GM23338 (cell line): ENCODE measurements at regions not wholly inside any gene's neighbourhood (a gene's known extent, or its start where the extent isn't known, plus 50 kb on each side); places are given as distances from the start of the nearest gene placed in this dataset.

ENCODE experiments used
- ATAC-seq: fragments of 200-7000 bp; cut with Tn5 transposase; 3 replicates; pipeline ENCODE4 v1.9.1; 2020
- DNase-seq: peaks from one replicate; pipeline ENCODE4 v3.0.0-alpha.2; 2015; ENCODE audit warnings: low spot score
- H2AFZ ChIP-seq: fragments of 200-600 bp; sonication (generic); 2 replicates; pipeline ENCODE4 v1.8.0; 2016; ENCODE audit warnings: antibody characterized with exemption, mild to moderate bottlenecking, moderate library complexity
- H3F3A ChIP-seq: fragments of 200-600 bp; sonication (generic); replicated peaks from 2 replicates; pipeline ENCODE4 v1.8.0; 2017; ENCODE audit warnings: antibody characterized with exemption, mixed run types, low read depth
- H3K27ac ChIP-seq: fragments of 200-600 bp; sonication (generic); 2 replicates; pipeline ENCODE4 v1.6.1; 2016; ENCODE audit warnings: low read depth
- H3K27me3 ChIP-seq: fragments of 200-600 bp; sonication (generic); 2 replicates; pipeline ENCODE4 v1.8.0; 2016; ENCODE audit warnings: mild to moderate bottlenecking, mixed run types, moderate library complexity; ENCODE audit not compliant: insufficient read depth
- H3K36me3 ChIP-seq: fragments of 200-600 bp; sonication (generic); 2 replicates; pipeline ENCODE4 v1.8.0; 2016; ENCODE audit warnings: mild to moderate bottlenecking; ENCODE audit not compliant: insufficient read depth
- H3K4me1 ChIP-seq: fragments of 200-600 bp; sonication (generic); 2 replicates; pipeline ENCODE4 v1.8.0; 2016; ENCODE audit warnings: mild to moderate bottlenecking, moderate library complexity; ENCODE audit not compliant: insufficient read depth
- H3K4me2 ChIP-seq: fragments of 200-600 bp; sonication (generic); 2 replicates; pipeline ENCODE4 v1.7.1; 2017; ENCODE audit warnings: mixed run types
- H3K4me3 ChIP-seq: fragments of 200-600 bp; sonication (generic); 2 replicates; pipeline ENCODE4 v1.6.1; 2016; ENCODE audit warnings: mixed run types
- H3K79me2 ChIP-seq: fragments of 200-600 bp; sonication (generic); replicated peaks from 2 replicates; pipeline ENCODE4 v1.8.0; 2017; ENCODE audit warnings: mild to moderate bottlenecking; ENCODE audit not compliant: insufficient read depth
- H3K9me2 ChIP-seq: fragments of 200-600 bp; sonication (generic); 2 replicates; pipeline ENCODE4 v1.8.0; 2017; ENCODE audit not compliant: insufficient read depth
- H4K20me1 ChIP-seq: fragments of 200-600 bp; sonication (generic); replicated peaks from 2 replicates; pipeline ENCODE4 v1.8.0; 2017; ENCODE audit warnings: mild to moderate bottlenecking; ENCODE audit not compliant: insufficient read depth
- H3K27ac Mint-ChIP-seq: 2 replicates; pipeline ENCODE4 v1.8.0; 2020; ENCODE audit warnings: inconsistent platforms, mild to moderate bottlenecking, moderate library complexity, mixed read lengths
- H3K27me3 Mint-ChIP-seq: 3 replicates; pipeline ENCODE4 v1.8.0; 2022; ENCODE audit warnings: low read depth, mild to moderate bottlenecking, moderate library complexity, mixed read lengths, inconsistent platforms; ENCODE audit not compliant: insufficient read depth, poor library complexity
- H3K36me3 Mint-ChIP-seq: 3 replicates; pipeline ENCODE4 v1.8.0; 2021; ENCODE audit warnings: low read depth, mild to moderate bottlenecking, inconsistent platforms, moderate library complexity, mixed read lengths
- H3K4me1 Mint-ChIP-seq: 3 replicates; pipeline ENCODE4 v1.8.0; 2020; ENCODE audit warnings: mild to moderate bottlenecking, inconsistent platforms, mixed read lengths
- H3K4me3 Mint-ChIP-seq: 3 replicates; pipeline ENCODE4 v1.8.0; 2021; ENCODE audit warnings: moderate library complexity, mild to moderate bottlenecking, inconsistent platforms, mixed read lengths
- H3K9me3 Mint-ChIP-seq: 3 replicates; pipeline ENCODE4 v1.8.0; 2020; ENCODE audit warnings: moderate library complexity, mild to moderate bottlenecking, inconsistent platforms, mixed read lengths
- CREB1 ChIP-seq: fragments of 250-450 bp; sonication (Bioruptor Pico); IDR thresholded peaks from 2 replicates; pipeline ENCODE4 v1.5.0; 2020; ENCODE audit warnings: low read depth, mild to moderate bottlenecking, moderate library complexity
- CTCF ChIP-seq, 2 experiments: fragments of 200-600 bp in 1 of 2; sonication (generic) in 1 of 2; conservative IDR thresholded peaks; 2 replicates each; pipeline versions ENCODE4 v1.5.1 to v1.6.1; 2016 to 2017; ENCODE audit warnings: antibody characterized with exemption in 2 of 2, low read depth in 2 of 2, mild to moderate bottlenecking in 2 of 2, moderate library complexity in 1 of 2
- ZNF462 ChIP-seq: fragments of 250-450 bp; sonication (Bioruptor Pico); IDR thresholded peaks from 2 replicates; pipeline ENCODE4 v1.5.0; 2020; ENCODE audit warnings: mild to moderate bottlenecking, moderate library complexity

GRCh38 chr19:28126135-28126898 lies 1086.6 kb downstream of the UQCRFS1 start (continued):
- no peak for TF ChIP-seq CTCF (conservative IDR thresholded peaks at IDR 0.05; ENCODE audit: low read depth in 2 of 2)

GRCh38 chr19:28122734-28123133 lies 1090.2 kb downstream of the UQCRFS1 start:
- H3K27ac Mint-ChIP-seq, result no peak overlapping the region
- no peak overlapping the region for H3K27ac ChIP-seq

More at GRCh38 chr19:28122734-28123133, 1090.2 kb downstream of the UQCRFS1 start:
- Histone ChIP-seq H3K9me2 (no peaks in the 10 kb centered on the region; the same call in 1 of the 2 replicates), H3K36me3 (no peaks in the 10 kb centered on the region), H3K4me1 (no peaks in the 10 kb centered on the region), H3F3A (no peaks in the 10 kb centered on the region), H4K20me1 (no peaks in the 10 kb centered on the region), H3K4me2 (no peak overlapping the region), H2AFZ (no peak overlapping the region), H3K4me3 (no peak overlapping the region), H3K79me2 (no peaks in the 10 kb centered on the region), H3K27me3 (no peaks in the 10 kb centered on the region)
- H3K27me3 Mint-ChIP-seq, result no peaks in the 10 kb centered on the region
- no peak for DNase-seq
- no peak for ATAC-seq
- no peaks in the 10 kb centered on the region for H3K36me3 Mint-ChIP-seq
- no peaks in the 10 kb centered on the region for H3K9me3 Mint-ChIP-seq
- H3K4me3 Mint-ChIP-seq, result no peak overlapping the region
- H3K4me1 Mint-ChIP-seq, result no peaks in the 10 kb centered on the region; the same call in 2 of the 3 replicates
- no peak for TF ChIP-seq CREB1 (CRISPR knock-in tag)
- TF ChIP-seq ZNF462 (CRISPR knock-in tag), result no peak
- TF ChIP-seq CTCF (conservative IDR thresholded peaks at IDR 0.05; ENCODE audit: low read depth in 2 of 2), result no peak
